K562 (cell line): ENCODE measurements at regions not wholly inside any gene's neighbourhood (a gene's known extent, or its start where the extent isn't known, plus 50 kb on each side); places are given as distances from the start of the nearest gene placed in this dataset.

Experiments
- ATAC-seq: fragments of 200-7000 bp; cut with Tn5 transposase; 3 replicates; pipeline ENCODE4 v1.9.1; 2020; ENCODE audit warnings: moderate library complexity
- BruUV-seq: library from RNA; stranded (reverse); fragments of 400-500 nt; replicated peaks from 2 replicates; lab custom pipeline; 2021; lab: Mats Ljungman, UMichigan
- CTCF ChIA-PET: fragments of 300-600 bp; formaldehyde crosslinking; extraction: SDS; loops from one replicate; lab custom pipeline; 2021; ENCODE audit warnings: low intra/inter-chr PET ratio; lab: Yijun Ruan, JAX
- POLR2A ChIA-PET: fragments of 300-600, 350-650 bp; sonication (Branson Sonifier 250); formaldehyde crosslinking; extraction: SDS; loops from one replicate; lab custom pipeline; 2021; ENCODE audit warnings: antibody characterized with exemption, inconsistent platforms; lab: Yijun Ruan, JAX
- DNase-seq, 4 experiments: peaks; one replicate each; pipeline versions ENCODE4 v3.0.0 to v3.0.0-alpha.2; 2011 to 2018; ENCODE audit warnings: low spot score in 3 of 4, mixed read lengths in 3 of 4; ENCODE audit errors: extremely low read depth in 1 of 4
- FAIRE-seq: peaks from 2 replicates; lab custom pipeline; 2011; peaks lifted over from hg19 to GRCh38; lab: Jason Lieb, UNC
- H2AFZ ChIP-seq: 2 replicates; pipeline ENCODE4 v1.6.0; 2011; ENCODE audit warnings: low read depth, low read length, control low read depth, inconsistent platforms
- H3K27ac ChIP-seq: fragments of 200-600 bp; 3 replicates; pipeline ENCODE4 v1.8.0; 2011; ENCODE audit warnings: low read depth, mild to moderate bottlenecking, control low read depth, inconsistent platforms, low read length, moderate library complexity, mixed read lengths; ENCODE audit errors: extremely low read depth
- H3K27me3 ChIP-seq, 2 experiments: fragments of 300-600 bp in 1 of 2; 2 replicates in 1 of 2; 3 replicates in 1 of 2; pipeline versions ENCODE4 v1.6.0 to v1.8.0; 2011; ENCODE audit warnings: inconsistent platforms in 2 of 2, low read length in 2 of 2, mild to moderate bottlenecking in 1 of 2, mixed read lengths in 1 of 2, moderate library complexity in 1 of 2; ENCODE audit not compliant: control insufficient read depth in 2 of 2, insufficient read depth in 2 of 2
- H3K36me3 ChIP-seq: fragments of 300-600 bp; 3 replicates; pipeline ENCODE4 v1.8.0; 2011; ENCODE audit warnings: mild to moderate bottlenecking, low read length, inconsistent platforms; ENCODE audit not compliant: control insufficient read depth, insufficient read depth
- H3K4me1 ChIP-seq, 2 experiments: fragments of 200-600 bp in 1 of 2; replicated peaks in 1 of 2; 2 replicates in 1 of 2; 3 replicates in 1 of 2; pipeline versions ENCODE4 v1.5.1 to v1.8.0; 2011; ENCODE audit warnings: inconsistent platforms in 2 of 2, low read length in 2 of 2, mild to moderate bottlenecking in 1 of 2, mixed read lengths in 1 of 2, moderate library complexity in 1 of 2; ENCODE audit not compliant: control insufficient read depth in 2 of 2, insufficient read depth in 2 of 2
- H3K4me2 ChIP-seq: 2 replicates; pipeline ENCODE4 v1.6.1; 2011; ENCODE audit warnings: low read length, control low read depth, inconsistent platforms, mixed read lengths; ENCODE audit not compliant: insufficient read depth
- H3K4me3 ChIP-seq: fragments of 200-600 bp; sonication (generic), shearing (Covaris generic); 2 replicates; pipeline ENCODE4 v1.5.1; 2016; ENCODE audit warnings: control low read depth, inconsistent platforms
- H3K79me2 ChIP-seq: fragments of 200-600 bp; 3 replicates; pipeline ENCODE4 v1.8.0; 2011; ENCODE audit warnings: low read length, inconsistent platforms; ENCODE audit not compliant: control insufficient read depth, insufficient read depth
- H3K9ac ChIP-seq, 2 experiments: 2 replicates each; pipeline versions ENCODE4 v1.6.0 to v1.6.1; 2011; ENCODE audit warnings: low read depth in 2 of 2, low read length in 2 of 2, control low read depth in 1 of 2, inconsistent platforms in 1 of 2, mild to moderate bottlenecking in 1 of 2, mixed read lengths in 1 of 2; ENCODE audit not compliant: insufficient read depth in 1 of 2
- H3K9me1 ChIP-seq: one replicate; pipeline ENCODE4 v1.6.0; 2011; ENCODE audit warnings: inconsistent platforms, mild to moderate bottlenecking, low read length, moderate library complexity; ENCODE audit not compliant: control insufficient read depth, insufficient read depth
- H3K9me3 ChIP-seq: replicated peaks from 2 replicates; pipeline ENCODE4 v1.5.1; 2011; ENCODE audit warnings: low read depth, low read length, inconsistent platforms; ENCODE audit not compliant: control insufficient read depth, insufficient read depth
- H4K20me1 ChIP-seq: replicated peaks from 2 replicates; pipeline ENCODE4 v1.6.1; 2011; ENCODE audit warnings: low read length, inconsistent platforms, mixed read lengths; ENCODE audit not compliant: control insufficient read depth, insufficient read depth
- AFF1 ChIP-seq, 2 experiments: fragments of 450-650 bp; IDR thresholded peaks; 2 replicates each; pipeline ENCODE4 v1.6.1; 2018; ENCODE audit warnings: mild to moderate bottlenecking in 2 of 2, low read depth in 1 of 2; ENCODE audit not compliant: partially characterized antibody in 2 of 2
- C11orf30 ChIP-seq: fragments of 450-650 bp; IDR thresholded peaks from 2 replicates; pipeline ENCODE4 v1.6.1; 2016; ENCODE audit warnings: low read depth, mild to moderate bottlenecking
- FOSL1 ChIP-seq: fragments of 200-800 bp; sonication (Bioruptor generic); conservative IDR thresholded peaks from 2 replicates; pipeline ENCODE4 v1.6.1; 2016; ENCODE audit warnings: missing genetic modification characterization, missing compliant biosample characterization
- FOXJ2 ChIP-seq: fragments of 200-800 bp; sonication (Bioruptor generic); IDR thresholded peaks from 2 replicates; pipeline ENCODE4 v1.6.1; 2016; ENCODE audit warnings: missing genetic modification characterization, missing compliant biosample characterization
- HMBOX1 ChIP-seq: sonication (generic); IDR thresholded peaks from 2 replicates; pipeline ENCODE4 v1.6.1; 2016
- NFE2 ChIP-seq: IDR thresholded peaks from 2 replicates; pipeline ENCODE4 v1.6.1; 2014; ENCODE audit warnings: antibody characterized with exemption, low read depth
- SPI1 ChIP-seq: IDR thresholded peaks from 2 replicates; pipeline ENCODE4 v1.6.1; 2011; ENCODE audit warnings: low read depth, low read length, control low read depth, borderline replicate concordance
- ZNF316 ChIP-seq: fragments of 450-650 bp; IDR thresholded peaks from 2 replicates; pipeline ENCODE4 v1.6.1; 2016
- ZNF431 ChIP-seq: sonication (generic); formaldehyde crosslinking; IDR thresholded peaks from 2 replicates; pipeline ENCODE4 v1.8.0; 2022; ENCODE audit warnings: mild to moderate bottlenecking, missing genetic modification reagents
- WGBS: fragments of 100-300 bp; shearing (Covaris generic); methylation state at CpG from one replicate; pipeline ENCODE4 v1.1.6; 2016; ENCODE audit warnings: low coverage, mixed read lengths; ENCODE audit not compliant: insufficient coverage; ENCODE audit errors: missing lambda C conversion rate; 5-methylcytosine and 5-hydroxymethylcytosine counted together
- in situ Hi-C: fragments of 300-500 bp; cut with MboI; formaldehyde crosslinking; loops from 4 replicates; pipeline ENCODE4 v1.15.0; 2018; ENCODE audit warnings: inconsistent platforms, mixed read lengths
- intact Hi-C: fragments of 100-400 bp; cut with micrococcal nuclease; formaldehyde crosslinking; loops from 2 replicates; pipeline ENCODE4 v1.14.2; 2022

GRCh38 chr7:12898620-12899019 is 211.2 kb downstream of the ARL4A start:
- no peaks in the 10 kb centered on the region for H4K20me1 ChIP-seq
- TF ChIP-seq SPI1: no peak
- peak; percentile 40; the same call in 1 of the 2 replicates for TF ChIP-seq FOSL1 (tag)
- TF ChIP-seq HMBOX1: peak; percentile 92
- ATAC-seq: peak; percentile 84
- BruUV-seq: no TSS peak
- no peak overlapping the region for H3K4me3 ChIP-seq
- H3K36me3 ChIP-seq: no peaks in the 10 kb centered on the region
- H2AFZ ChIP-seq: peak overlapping the region; percentile 67
- intact Hi-C loops (no loop called here), in situ Hi-C loops (no loop called here)
- POLR2A ChIA-PET: no interaction called here
- 14% methylated on average over 3 of the region's 3 CpGs for WGBS
- no peaks in the 10 kb centered on the region for H3K9me1 ChIP-seq
- peaks cover 0 to 8% of the 10 kb centered on the region in 2 experiments; a peak in 1 of 5 replicates for H3K4me1 ChIP-seq
- peak overlapping the region; percentile 30 for H3K4me2 ChIP-seq
- H3K9me3 ChIP-seq: no peaks in the 10 kb centered on the region
- H3K9ac ChIP-seq: no peak overlapping the region
- DNase-seq: peak in 2 of 4 experiments; percentile 17 to 26
- CTCF ChIA-PET: no interaction called here
- H3K27ac ChIP-seq: no peak overlapping the region
- H3K27me3 ChIP-seq: no peaks in the 10 kb centered on the region
- H3K79me2 ChIP-seq: no peaks in the 10 kb centered on the region
- no peak for FAIRE-seq

GRCh38 chr7:12905671-12906070 is 218.2 kb downstream of the ARL4A start:
- no peaks in the 10 kb centered on the region for H3K79me2 ChIP-seq
- no peaks in the 10 kb centered on the region for H4K20me1 ChIP-seq
- no peak for FAIRE-seq
- no peak overlapping the region for H3K4me3 ChIP-seq
- DNase-seq: no peak
- no peak for ATAC-seq
- no peak overlapping the region for H3K4me2 ChIP-seq
- H2AFZ ChIP-seq: no peak overlapping the region
- ChIA-PET CTCF (no interaction called here), POLR2A (no interaction called here)
- H3K36me3 ChIP-seq: no peaks in the 10 kb centered on the region
- no peak overlapping the region for H3K27ac ChIP-seq
- 68% methylated on average over 5 of the region's 5 CpGs for WGBS
- BruUV-seq: no TSS peak
- no peaks in the 10 kb centered on the region for H3K9me1 ChIP-seq
- no peaks in the 10 kb centered on the region for H3K9me3 ChIP-seq
- intact Hi-C loops: no loop called here
- H3K4me1 ChIP-seq: no peaks in the 10 kb centered on the region
- no peak overlapping the region for H3K9ac ChIP-seq
- H3K27me3 ChIP-seq: no peaks in the 10 kb centered on the region
- in situ Hi-C loops: no loop called here
- TF ChIP-seq ZNF316: peak; percentile 57
- TF ChIP-seq FOXJ2 (tag): no peak
- no peak for TF ChIP-seq AFF1 (IDR thresholded peaks at IDR 0.05; ENCODE audit: low read depth in 1 of 2, partially characterized antibody in 2 of 2)
- peak; percentile 55 for TF ChIP-seq C11orf30
- peak; percentile 56 for TF ChIP-seq NFE2
- no peak for TF ChIP-seq ZNF431 (CRISPR knock-in tag)
